ENCODE measurements at regions not wholly inside any gene's neighbourhood (a gene's known extent, or its start where the extent isn't known, plus 50 kb on each side); places are given as distances from the start of the nearest gene placed in this dataset.
"Not testable (repeated sequence)": the region's sequence is repeated elsewhere in the genome, so short reads cannot be mapped to it uniquely, and the experiment has no call there.

- no peak overlapping the region for H3K27ac ChIP-seq (ENCODE audit: low read depth, low read length)
- H3K9ac ChIP-seq (ENCODE audit: low read depth in 1 of 2, low read length in 2 of 2), result no peak overlapping the region
- H3K36me3 ChIP-seq (ENCODE audit: control insufficient read depth in 1 of 2, insufficient read depth in 2 of 2, low read length in 2 of 2), result no peaks in the 10 kb centered on the region
- H3K4me1 ChIP-seq (ENCODE audit: control insufficient read depth in 1 of 2, insufficient read depth in 2 of 2, low read length in 2 of 2), result no peaks in the 10 kb centered on the region
- H3K9me3 ChIP-seq (ENCODE audit: control insufficient read depth in 1 of 2, low read length in 2 of 2), result no peaks in the 10 kb centered on the region
- H3K27me3 ChIP-seq (ENCODE audit: control insufficient read depth in 1 of 2, insufficient read depth in 2 of 2, low read length in 2 of 2), result no peaks in the 10 kb centered on the region
- no peak overlapping the region for H3K4me3 ChIP-seq (ENCODE audit: low read depth in 1 of 2, low read length in 2 of 2)
Observed at GRCh38 chr6:74892091-74892490, 313.8 kb downstream of the COL12A1 start.

- H3K4me3 ChIP-seq (ENCODE audit: low read depth in 1 of 2, low read length in 2 of 2), result no peak overlapping the region
Observed at GRCh38 chr6:74891349-74891831, 314.5 kb downstream of the COL12A1 start.

GRCh38 chr6:74889635-74890034, 316.2 kb downstream of the COL12A1 start:
- no peaks in the 10 kb centered on the region for H3K9me3 ChIP-seq (ENCODE audit: control insufficient read depth in 1 of 2, low read length in 2 of 2)
- no peak overlapping the region for H3K27ac ChIP-seq (ENCODE audit: low read depth, low read length)
- H3K9ac ChIP-seq (ENCODE audit: low read depth in 1 of 2, low read length in 2 of 2), result no peak overlapping the region
- H3K4me3 ChIP-seq (ENCODE audit: low read depth in 1 of 2, low read length in 2 of 2), result no peak overlapping the region
- no peaks in the 10 kb centered on the region for H3K36me3 ChIP-seq (ENCODE audit: control insufficient read depth in 1 of 2, insufficient read depth in 2 of 2, low read length in 2 of 2)
- H3K4me1 ChIP-seq (ENCODE audit: control insufficient read depth in 1 of 2, insufficient read depth in 2 of 2, low read length in 2 of 2), result no peaks in the 10 kb centered on the region
- no peaks in the 10 kb centered on the region for H3K27me3 ChIP-seq (ENCODE audit: control insufficient read depth in 1 of 2, insufficient read depth in 2 of 2, low read length in 2 of 2)

More at GRCh38 chr6:74891349-74891831, 314.5 kb downstream of the COL12A1 start:
- H3K9me3 ChIP-seq (ENCODE audit: control insufficient read depth in 1 of 2, low read length in 2 of 2), result no peaks in the 10 kb centered on the region
- no peaks in the 10 kb centered on the region for H3K36me3 ChIP-seq (ENCODE audit: control insufficient read depth in 1 of 2, insufficient read depth in 2 of 2, low read length in 2 of 2)
- no peak overlapping the region for H3K27ac ChIP-seq (ENCODE audit: low read depth, low read length)
- no peaks in the 10 kb centered on the region for H3K4me1 ChIP-seq (ENCODE audit: control insufficient read depth in 1 of 2, insufficient read depth in 2 of 2, low read length in 2 of 2)
- no peak overlapping the region for H3K9ac ChIP-seq (ENCODE audit: low read depth in 1 of 2, low read length in 2 of 2)
- no peaks in the 10 kb centered on the region for H3K27me3 ChIP-seq (ENCODE audit: control insufficient read depth in 1 of 2, insufficient read depth in 2 of 2, low read length in 2 of 2)

- H3K4me1 ChIP-seq (ENCODE audit: control insufficient read depth in 1 of 2, insufficient read depth in 2 of 2, low read length in 2 of 2); H3K9me3 ChIP-seq (ENCODE audit: control insufficient read depth in 1 of 2, low read length in 2 of 2); H3K27me3 ChIP-seq (ENCODE audit: control insufficient read depth in 1 of 2, insufficient read depth in 2 of 2, low read length in 2 of 2); H3K4me3 ChIP-seq (ENCODE audit: low read depth in 1 of 2, low read length in 2 of 2); H3K27ac ChIP-seq (ENCODE audit: low read depth, low read length); H3K36me3 ChIP-seq (ENCODE audit: control insufficient read depth in 1 of 2, insufficient read depth in 2 of 2, low read length in 2 of 2); H3K9ac ChIP-seq (ENCODE audit: low read depth in 1 of 2, low read length in 2 of 2): not testable (repeated sequence)
Observed at GRCh38 chr6:74888741-74889140, 317.1 kb downstream of the COL12A1 start.

GRCh38 chr6:74879976-74880375, 325.9 kb downstream of the COL12A1 start:
- no peak overlapping the region for H3K4me3 ChIP-seq (ENCODE audit: low read depth in 1 of 2, low read length in 2 of 2)
- H3K36me3 ChIP-seq (ENCODE audit: control insufficient read depth in 1 of 2, insufficient read depth in 2 of 2, low read length in 2 of 2), result no peaks in the 10 kb centered on the region
- H3K27me3 ChIP-seq (ENCODE audit: control insufficient read depth in 1 of 2, insufficient read depth in 2 of 2, low read length in 2 of 2), result no peaks in the 10 kb centered on the region
- H3K9ac ChIP-seq (ENCODE audit: low read depth in 1 of 2, low read length in 2 of 2), result no peak overlapping the region
- H3K9me3 ChIP-seq (ENCODE audit: control insufficient read depth in 1 of 2, low read length in 2 of 2), result no peaks in the 10 kb centered on the region
- H3K27ac ChIP-seq (ENCODE audit: low read depth, low read length), result no peak overlapping the region
- no peaks in the 10 kb centered on the region for H3K4me1 ChIP-seq (ENCODE audit: control insufficient read depth in 1 of 2, insufficient read depth in 2 of 2, low read length in 2 of 2)

GRCh38 chr6:74879234-74879633, 326.6 kb downstream of the COL12A1 start:
- H3K4me1 ChIP-seq (ENCODE audit: control insufficient read depth in 1 of 2, insufficient read depth in 2 of 2, low read length in 2 of 2), result no peaks in the 10 kb centered on the region
- no peak overlapping the region for H3K27ac ChIP-seq (ENCODE audit: low read depth, low read length)

GRCh38 chr6:74875193-74875592, 330.7 kb downstream of the COL12A1 start:
- no peaks in the 10 kb centered on the region for H3K9me3 ChIP-seq (ENCODE audit: control insufficient read depth in 1 of 2, low read length in 2 of 2)
- H3K4me1 ChIP-seq (ENCODE audit: control insufficient read depth in 1 of 2, insufficient read depth in 2 of 2, low read length in 2 of 2), result no peaks in the 10 kb centered on the region
- H3K4me3 ChIP-seq (ENCODE audit: low read depth in 1 of 2, low read length in 2 of 2), result no peak overlapping the region
- no peak overlapping the region for H3K27ac ChIP-seq (ENCODE audit: low read depth, low read length)
- H3K27me3 ChIP-seq (ENCODE audit: control insufficient read depth in 1 of 2, insufficient read depth in 2 of 2, low read length in 2 of 2), result no peaks in the 10 kb centered on the region
- H3K36me3 ChIP-seq (ENCODE audit: control insufficient read depth in 1 of 2, insufficient read depth in 2 of 2, low read length in 2 of 2), result no peaks in the 10 kb centered on the region
- H3K9ac ChIP-seq (ENCODE audit: low read depth in 1 of 2, low read length in 2 of 2), result no peak overlapping the region

More at GRCh38 chr6:74879234-74879633, 326.6 kb downstream of the COL12A1 start:
- no peak overlapping the region for H3K9ac ChIP-seq (ENCODE audit: low read depth in 1 of 2, low read length in 2 of 2)
- H3K9me3 ChIP-seq (ENCODE audit: control insufficient read depth in 1 of 2, low read length in 2 of 2), result no peaks in the 10 kb centered on the region
- no peaks in the 10 kb centered on the region for H3K27me3 ChIP-seq (ENCODE audit: control insufficient read depth in 1 of 2, insufficient read depth in 2 of 2, low read length in 2 of 2)
- no peak overlapping the region for H3K4me3 ChIP-seq (ENCODE audit: low read depth in 1 of 2, low read length in 2 of 2)
- H3K36me3 ChIP-seq (ENCODE audit: control insufficient read depth in 1 of 2, insufficient read depth in 2 of 2, low read length in 2 of 2), result no peaks in the 10 kb centered on the region

GRCh38 chr6:74872754-74873476, 332.9 kb downstream of the COL12A1 start:
- H3K9ac ChIP-seq (ENCODE audit: low read depth in 1 of 2, low read length in 2 of 2), result no peak overlapping the region
- H3K36me3 ChIP-seq (ENCODE audit: control insufficient read depth in 1 of 2, insufficient read depth in 2 of 2, low read length in 2 of 2), result no peaks in the 10 kb centered on the region
- H3K27ac ChIP-seq (ENCODE audit: low read depth, low read length), result no peak overlapping the region
- no peaks in the 10 kb centered on the region for H3K27me3 ChIP-seq (ENCODE audit: control insufficient read depth in 1 of 2, insufficient read depth in 2 of 2, low read length in 2 of 2)
- no peaks in the 10 kb centered on the region for H3K9me3 ChIP-seq (ENCODE audit: control insufficient read depth in 1 of 2, low read length in 2 of 2)
- no peak overlapping the region for H3K4me3 ChIP-seq (ENCODE audit: low read depth in 1 of 2, low read length in 2 of 2)
- H3K4me1 ChIP-seq (ENCODE audit: control insufficient read depth in 1 of 2, insufficient read depth in 2 of 2, low read length in 2 of 2), result no peaks in the 10 kb centered on the region

GRCh38 chr6:74871757-74872156, 334.1 kb downstream of the COL12A1 start:
- no peaks in the 10 kb centered on the region for H3K36me3 ChIP-seq (ENCODE audit: control insufficient read depth in 1 of 2, insufficient read depth in 2 of 2, low read length in 2 of 2)
- no peaks in the 10 kb centered on the region for H3K27me3 ChIP-seq (ENCODE audit: control insufficient read depth in 1 of 2, insufficient read depth in 2 of 2, low read length in 2 of 2)
- H3K9ac ChIP-seq (ENCODE audit: low read depth in 1 of 2, low read length in 2 of 2), result no peak overlapping the region
- H3K4me3 ChIP-seq (ENCODE audit: low read depth in 1 of 2, low read length in 2 of 2), result no peak overlapping the region
- no peaks in the 10 kb centered on the region for H3K9me3 ChIP-seq (ENCODE audit: control insufficient read depth in 1 of 2, low read length in 2 of 2)
- no peaks in the 10 kb centered on the region for H3K4me1 ChIP-seq (ENCODE audit: control insufficient read depth in 1 of 2, insufficient read depth in 2 of 2, low read length in 2 of 2)
- no peak overlapping the region for H3K27ac ChIP-seq (ENCODE audit: low read depth, low read length)

GRCh38 chr6:74870403-74870802, 335.4 kb downstream of the COL12A1 start:
- no peak overlapping the region for H3K9ac ChIP-seq (ENCODE audit: low read depth in 1 of 2, low read length in 2 of 2)
- no peak overlapping the region for H3K4me3 ChIP-seq (ENCODE audit: low read depth in 1 of 2, low read length in 2 of 2)
- no peaks in the 10 kb centered on the region for H3K9me3 ChIP-seq (ENCODE audit: control insufficient read depth in 1 of 2, low read length in 2 of 2)
- no peak overlapping the region for H3K27ac ChIP-seq (ENCODE audit: low read depth, low read length)
- H3K4me1 ChIP-seq (ENCODE audit: control insufficient read depth in 1 of 2, insufficient read depth in 2 of 2, low read length in 2 of 2), result no peaks in the 10 kb centered on the region
- H3K27me3 ChIP-seq (ENCODE audit: control insufficient read depth in 1 of 2, insufficient read depth in 2 of 2, low read length in 2 of 2), result no peaks in the 10 kb centered on the region
- H3K36me3 ChIP-seq (ENCODE audit: control insufficient read depth in 1 of 2, insufficient read depth in 2 of 2, low read length in 2 of 2), result no peaks in the 10 kb centered on the region
